ENCODE measurements at regions not wholly inside any gene's neighbourhood (a gene's known extent, or its start where the extent isn't known, plus 50 kb on each side); places are given as distances from the start of the nearest gene placed in this dataset.

DNA sequence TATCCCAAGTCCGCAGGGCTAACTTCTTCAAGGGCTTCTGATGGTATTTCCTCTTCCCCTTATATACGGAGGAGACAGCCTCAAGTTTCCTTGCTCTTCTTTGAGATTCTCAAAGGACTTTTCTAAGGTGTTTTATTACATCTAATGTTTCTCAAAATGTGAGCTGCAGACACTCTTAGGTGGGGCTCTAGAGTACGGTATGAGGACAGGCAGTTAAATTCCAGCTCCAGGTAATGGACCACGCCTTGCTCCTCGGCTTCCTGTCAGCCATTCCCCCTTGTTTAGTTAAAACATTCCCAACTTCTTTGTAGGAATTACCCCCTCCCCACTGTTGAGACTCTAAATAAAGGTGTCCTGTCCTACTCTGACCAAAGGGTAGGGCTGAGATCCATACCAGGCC lies 131.9 kb downstream of the IRS1 start:
- no peak overlapping the region for H3K4me3 Mint-ChIP-seq (ENCODE audit: unreplicated experiment)

DNA sequence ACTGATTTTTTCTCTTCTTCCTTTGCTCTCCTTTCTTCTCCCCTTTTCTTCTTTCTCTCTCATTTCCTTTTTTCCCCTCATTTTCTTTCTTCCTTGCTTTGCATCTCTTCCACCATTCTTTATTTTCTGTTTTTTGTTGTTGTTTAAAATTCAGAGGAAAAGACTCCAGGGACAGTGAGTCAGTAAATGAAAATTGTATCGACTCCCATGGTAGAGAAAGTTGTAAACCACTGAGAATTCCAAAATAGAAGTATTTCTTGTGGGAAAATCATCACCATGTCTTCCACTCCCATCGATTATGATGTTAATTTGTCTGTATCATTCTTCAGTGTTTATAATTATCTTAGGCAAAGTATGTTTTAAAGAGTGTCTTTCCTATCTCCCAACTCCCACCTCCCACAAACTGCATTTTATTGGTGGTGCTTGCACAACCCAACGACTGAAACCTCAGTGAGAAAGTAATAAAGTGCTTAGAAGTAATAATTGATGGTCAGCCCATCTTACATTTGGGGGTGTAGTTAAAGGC lies 134.3 kb downstream of the IRS1 start:
- no peaks in the 10 kb centered on the region for H3K9me3 Mint-ChIP-seq (ENCODE audit: unreplicated experiment)
- peaks cover 17% of the 10 kb centered on the region for H3K4me1 Mint-ChIP-seq (ENCODE audit: unreplicated experiment)
- no peak overlapping the region for H3K27ac Mint-ChIP-seq (ENCODE audit: unreplicated experiment)
- H3K27me3 Mint-ChIP-seq (ENCODE audit: unreplicated experiment): no peaks in the 10 kb centered on the region
- no peaks in the 10 kb centered on the region for H3K36me3 Mint-ChIP-seq (ENCODE audit: unreplicated experiment)
- H3K4me3 Mint-ChIP-seq (ENCODE audit: unreplicated experiment): no peak overlapping the region
- DNase-seq (ENCODE audit: extremely low spot score, unreplicated experiment): no peak
- TF ChIP-seq CTCF (IDR thresholded peaks at IDR 0.05): no peak

More for the DNA sequence above, 131.9 kb downstream of the IRS1 start:
- no peak for DNase-seq (ENCODE audit: extremely low spot score, unreplicated experiment)
- no peaks in the 10 kb centered on the region for H3K9me3 Mint-ChIP-seq (ENCODE audit: unreplicated experiment)
- H3K27me3 Mint-ChIP-seq (ENCODE audit: unreplicated experiment): no peaks in the 10 kb centered on the region
- H3K36me3 Mint-ChIP-seq (ENCODE audit: unreplicated experiment): no peaks in the 10 kb centered on the region
- no peak for TF ChIP-seq CTCF (IDR thresholded peaks at IDR 0.05)
- H3K27ac Mint-ChIP-seq (ENCODE audit: unreplicated experiment): no peak overlapping the region
- no peaks in the 10 kb centered on the region for H3K4me1 Mint-ChIP-seq (ENCODE audit: unreplicated experiment)

DNA sequence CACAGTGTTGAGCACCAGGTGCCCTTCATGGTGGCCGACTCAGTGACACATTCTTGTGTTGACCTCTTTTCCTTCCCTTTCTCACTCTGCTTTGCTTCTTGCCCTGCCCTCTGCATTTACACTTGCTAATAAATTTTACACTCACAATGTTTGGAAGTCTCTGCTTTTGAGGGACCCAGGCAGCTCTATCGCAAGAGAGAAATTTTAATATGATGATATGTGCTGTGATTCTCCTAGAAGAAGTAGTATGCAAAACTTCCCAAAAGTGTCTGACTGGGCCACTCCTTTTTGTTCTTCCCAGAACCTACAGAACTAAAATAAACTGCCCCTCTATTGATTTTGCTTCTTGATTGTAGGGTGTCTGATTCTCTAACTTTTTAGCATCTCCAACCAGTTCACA lies 135.0 kb downstream of the IRS1 start:
- H3K27me3 Mint-ChIP-seq (ENCODE audit: unreplicated experiment): no peaks in the 10 kb centered on the region
- H3K27ac Mint-ChIP-seq (ENCODE audit: unreplicated experiment): no peak overlapping the region
- H3K9me3 Mint-ChIP-seq (ENCODE audit: unreplicated experiment): no peaks in the 10 kb centered on the region
- no peak overlapping the region for H3K4me3 Mint-ChIP-seq (ENCODE audit: unreplicated experiment)
- no peak for DNase-seq (ENCODE audit: extremely low spot score, unreplicated experiment)
- no peaks in the 10 kb centered on the region for H3K36me3 Mint-ChIP-seq (ENCODE audit: unreplicated experiment)
- H3K4me1 Mint-ChIP-seq (ENCODE audit: unreplicated experiment): peaks cover 21% of the 10 kb centered on the region
- TF ChIP-seq CTCF (IDR thresholded peaks at IDR 0.05): no peak

- H3K27me3 Mint-ChIP-seq (ENCODE audit: unreplicated experiment): no peaks in the 10 kb centered on the region
- peaks cover 21% of the 10 kb centered on the region for H3K4me1 Mint-ChIP-seq (ENCODE audit: unreplicated experiment)
- DNase-seq (ENCODE audit: extremely low spot score, unreplicated experiment): no peak
- no peaks in the 10 kb centered on the region for H3K9me3 Mint-ChIP-seq (ENCODE audit: unreplicated experiment)
- TF ChIP-seq CTCF (IDR thresholded peaks at IDR 0.05): no peak
- no peak overlapping the region for H3K4me3 Mint-ChIP-seq (ENCODE audit: unreplicated experiment)
- no peak overlapping the region for H3K27ac Mint-ChIP-seq (ENCODE audit: unreplicated experiment)
- no peaks in the 10 kb centered on the region for H3K36me3 Mint-ChIP-seq (ENCODE audit: unreplicated experiment)
Measured at GRCh38 chr2:226664140-226664539, 135.5 kb downstream of the IRS1 start.

DNA sequence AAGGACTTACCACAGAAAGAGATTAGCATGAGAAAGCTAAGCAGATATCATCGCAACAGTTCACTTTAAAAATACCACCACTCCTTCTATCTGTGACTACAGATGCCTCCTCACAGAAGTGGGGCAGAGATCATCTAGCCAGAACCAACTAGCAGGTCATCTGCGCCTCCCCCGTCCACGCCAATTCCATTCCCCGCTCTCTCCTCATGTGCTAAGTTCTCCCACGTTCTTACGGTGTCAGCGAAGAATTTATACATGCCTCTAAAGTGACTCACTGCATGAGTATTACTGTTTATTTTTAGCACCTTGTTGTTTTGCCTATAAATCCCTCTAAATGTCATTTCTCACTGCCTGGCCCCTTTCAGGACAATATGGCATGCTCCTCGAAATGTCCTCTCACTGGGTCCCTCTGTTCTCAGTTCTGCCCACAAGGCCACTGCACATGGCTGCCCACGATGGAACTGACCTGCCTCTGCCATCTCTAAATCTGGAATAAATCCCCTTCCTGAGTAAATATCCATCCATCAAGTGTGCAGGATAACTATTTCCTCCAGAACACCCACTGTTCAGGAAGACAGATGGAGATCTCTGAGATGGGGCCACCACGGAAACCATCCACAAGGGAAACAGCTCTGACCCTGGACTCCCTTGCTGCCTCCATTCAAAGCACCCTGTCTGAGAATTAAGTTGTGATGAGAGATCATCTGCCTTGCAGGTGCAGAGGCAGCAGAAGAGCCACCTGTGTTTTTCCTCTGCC lies 137.7 kb downstream of the IRS1 start:
- no peak for DNase-seq (ENCODE audit: extremely low spot score, unreplicated experiment)
- H3K36me3 Mint-ChIP-seq (ENCODE audit: unreplicated experiment): no peaks in the 10 kb centered on the region
- H3K4me1 Mint-ChIP-seq (ENCODE audit: unreplicated experiment): peaks cover 23% of the 10 kb centered on the region
- no peaks in the 10 kb centered on the region for H3K27me3 Mint-ChIP-seq (ENCODE audit: unreplicated experiment)
- no peaks in the 10 kb centered on the region for H3K9me3 Mint-ChIP-seq (ENCODE audit: unreplicated experiment)
- no peak overlapping the region for H3K4me3 Mint-ChIP-seq (ENCODE audit: unreplicated experiment)
- no peak for TF ChIP-seq CTCF (IDR thresholded peaks at IDR 0.05)
- peak overlapping the region; percentile 76 for H3K27ac Mint-ChIP-seq (ENCODE audit: unreplicated experiment)

All from osteocyte (in vitro differentiated cells).